Glutamatergic neuron (in vitro differentiated cells): ENCODE measurements at regions not wholly inside any gene's neighbourhood (a gene's known extent, or its start where the extent isn't known, plus 50 kb on each side); places are given as distances from the start of the nearest gene placed in this dataset.
"Not testable (repeated sequence)": the region's sequence is repeated elsewhere in the genome, so short reads cannot be mapped to it uniquely, and the experiment has no call there.

Experiments used
- DNase-seq: peaks from one replicate; pipeline ENCODE4 v3.0.0; 2022
- H3K27ac Mint-ChIP-seq: one replicate; pipeline ENCODE4 v1.8.0; 2020; ENCODE audit warnings: mild to moderate bottlenecking, mixed read lengths, inconsistent platforms; ENCODE audit not compliant: unreplicated experiment
- H3K27me3 Mint-ChIP-seq: one replicate; pipeline ENCODE4 v1.8.0; 2020; ENCODE audit warnings: mild to moderate bottlenecking, moderate library complexity, mixed read lengths, inconsistent platforms; ENCODE audit not compliant: unreplicated experiment
- H3K36me3 Mint-ChIP-seq: one replicate; pipeline ENCODE4 v1.8.0; 2020; ENCODE audit warnings: mild to moderate bottlenecking, mixed read lengths, inconsistent platforms; ENCODE audit not compliant: unreplicated experiment
- H3K4me1 Mint-ChIP-seq: one replicate; pipeline ENCODE4 v1.8.0; 2020; ENCODE audit warnings: mild to moderate bottlenecking, low read depth, mixed read lengths, inconsistent platforms; ENCODE audit not compliant: unreplicated experiment
- H3K4me3 Mint-ChIP-seq: one replicate; pipeline ENCODE4 v1.8.0; 2020; ENCODE audit warnings: mild to moderate bottlenecking, mixed read lengths, inconsistent platforms; ENCODE audit not compliant: unreplicated experiment
- H3K9me3 Mint-ChIP-seq: one replicate; pipeline ENCODE4 v1.8.0; 2020; ENCODE audit warnings: mild to moderate bottlenecking, moderate library complexity, mixed read lengths, inconsistent platforms; ENCODE audit not compliant: unreplicated experiment
- TF ChIP-seq, protein P1 (sequence below): fragments of 200-600 bp; sonication (generic); IDR thresholded peaks from one replicate; pipeline ENCODE4 v1.5.0; 2021; ENCODE audit not compliant: partially characterized antibody, unreplicated experiment

DNA sequence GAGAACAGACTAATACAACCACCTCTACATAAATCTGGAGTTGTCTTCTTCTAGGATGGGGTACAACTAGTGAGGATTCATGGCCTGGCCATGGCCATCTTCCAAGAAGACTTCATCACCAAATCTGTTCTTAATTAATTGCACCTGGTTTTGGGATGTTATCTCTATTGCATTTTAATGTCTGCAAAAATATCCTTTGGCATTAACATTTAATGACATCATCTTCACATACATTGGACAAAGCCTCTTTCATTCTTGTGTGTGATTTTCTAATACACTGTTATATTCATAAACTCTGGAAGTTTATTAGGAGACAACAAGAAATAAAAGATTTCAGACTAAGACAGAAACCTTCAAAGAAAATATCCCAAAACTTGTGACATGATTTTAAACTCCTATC, 124.2 kb upstream of the ABCB5 start:
- Mint-ChIP-seq H3K27me3 (no peaks in the 10 kb centered on the region), H3K36me3 (peaks cover 17% of the 10 kb centered on the region), H3K27ac (no peak overlapping the region), H3K9me3 (peaks cover 9% of the 10 kb centered on the region), H3K4me3 (no peak overlapping the region), H3K4me1 (no peaks in the 10 kb centered on the region)
- DNase-seq = no peak
- TF ChIP-seq, protein P1, sequence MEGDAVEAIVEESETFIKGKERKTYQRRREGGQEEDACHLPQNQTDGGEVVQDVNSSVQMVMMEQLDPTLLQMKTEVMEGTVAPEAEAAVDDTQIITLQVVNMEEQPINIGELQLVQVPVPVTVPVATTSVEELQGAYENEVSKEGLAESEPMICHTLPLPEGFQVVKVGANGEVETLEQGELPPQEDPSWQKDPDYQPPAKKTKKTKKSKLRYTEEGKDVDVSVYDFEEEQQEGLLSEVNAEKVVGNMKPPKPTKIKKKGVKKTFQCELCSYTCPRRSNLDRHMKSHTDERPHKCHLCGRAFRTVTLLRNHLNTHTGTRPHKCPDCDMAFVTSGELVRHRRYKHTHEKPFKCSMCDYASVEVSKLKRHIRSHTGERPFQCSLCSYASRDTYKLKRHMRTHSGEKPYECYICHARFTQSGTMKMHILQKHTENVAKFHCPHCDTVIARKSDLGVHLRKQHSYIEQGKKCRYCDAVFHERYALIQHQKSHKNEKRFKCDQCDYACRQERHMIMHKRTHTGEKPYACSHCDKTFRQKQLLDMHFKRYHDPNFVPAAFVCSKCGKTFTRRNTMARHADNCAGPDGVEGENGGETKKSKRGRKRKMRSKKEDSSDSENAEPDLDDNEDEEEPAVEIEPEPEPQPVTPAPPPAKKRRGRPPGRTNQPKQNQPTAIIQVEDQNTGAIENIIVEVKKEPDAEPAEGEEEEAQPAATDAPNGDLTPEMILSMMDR = no peak

DNA sequence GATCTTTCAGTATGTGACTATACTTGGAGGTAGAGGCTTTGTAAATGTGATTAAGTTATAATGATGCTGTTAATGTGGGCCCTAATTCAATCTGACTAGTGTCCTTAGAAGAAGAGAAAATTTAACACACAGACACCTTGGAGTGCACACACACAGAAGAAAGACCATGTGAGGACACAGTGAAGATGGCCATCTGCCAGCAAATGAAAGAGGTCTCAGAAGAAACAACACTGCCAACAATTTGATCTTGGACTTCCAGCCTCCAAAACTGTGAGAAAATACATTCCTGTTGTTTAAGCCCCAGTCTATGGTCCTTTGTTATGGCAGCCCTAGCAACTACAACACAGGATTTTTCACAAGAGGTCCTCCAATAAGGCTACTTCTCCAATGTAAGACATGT, 120.9 kb upstream of the ABCB5 start:
- Mint-ChIP-seq H3K36me3 (peaks cover 28% of the 10 kb centered on the region), H3K27me3 (no peaks in the 10 kb centered on the region), H3K27ac (no peak overlapping the region), H3K9me3 (peaks cover 3% of the 10 kb centered on the region), H3K4me3 (no peak overlapping the region), H3K4me1 (no peaks in the 10 kb centered on the region)
- no peak for DNase-seq
- TF ChIP-seq, protein P1 = no peak

DNA sequence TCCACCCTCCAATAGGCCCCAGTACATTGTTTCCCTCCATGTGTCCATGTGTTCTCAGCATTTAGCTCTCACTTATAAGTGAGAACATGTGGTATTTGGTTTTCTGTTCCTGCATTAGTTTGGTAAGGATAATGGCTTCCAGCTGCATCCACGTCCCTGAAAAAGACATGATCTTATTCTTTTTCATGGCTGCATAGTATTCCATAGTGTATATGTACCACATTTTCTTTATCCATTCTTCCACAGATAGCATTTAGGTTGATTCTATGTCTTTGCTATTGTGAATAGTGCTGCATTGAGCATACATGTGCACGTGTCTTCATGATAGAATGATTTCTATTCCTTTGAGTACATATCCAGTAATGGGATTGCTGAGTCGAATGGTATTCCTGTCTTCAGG, 114.0 kb upstream of the ABCB5 start:
- H3K4me1 Mint-ChIP-seq, H3K27me3 Mint-ChIP-seq, H3K9me3 Mint-ChIP-seq, DNase-seq, H3K4me3 Mint-ChIP-seq, H3K27ac Mint-ChIP-seq: not testable (repeated sequence)
- peaks cover 23% of the 10 kb centered on the region for H3K36me3 Mint-ChIP-seq

DNA sequence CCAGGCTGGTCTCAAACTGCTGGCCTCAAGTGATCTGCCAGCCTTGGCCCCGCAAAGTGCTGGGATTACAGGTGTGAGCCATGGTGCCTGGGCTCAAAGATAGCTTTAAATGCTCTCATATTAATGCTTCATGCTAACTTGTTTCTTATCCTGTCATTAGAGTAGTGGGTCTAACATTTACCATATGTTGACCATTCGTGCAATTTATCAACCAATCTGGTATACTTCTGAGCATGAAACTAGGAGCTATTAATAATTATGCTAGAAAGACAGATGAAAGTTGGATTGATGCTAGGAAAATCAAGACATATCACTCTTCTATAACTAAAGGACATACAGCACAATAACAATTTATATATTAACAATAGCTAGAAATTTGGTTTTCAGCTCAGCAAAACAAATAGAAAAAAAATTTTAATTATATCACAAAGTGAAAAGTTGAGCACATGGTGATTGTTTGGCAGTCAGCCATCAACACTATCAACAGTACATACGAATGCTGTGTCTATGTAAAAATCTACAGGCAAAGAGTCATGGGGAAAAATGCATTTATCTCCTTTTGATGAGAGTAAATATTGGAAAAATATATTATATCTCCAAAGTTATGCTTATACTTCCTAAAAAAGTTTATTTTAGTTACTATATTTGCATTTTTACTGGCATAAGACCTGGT, 112.1 kb upstream of the ABCB5 start:
- no peaks in the 10 kb centered on the region for H3K27me3 Mint-ChIP-seq
- TF ChIP-seq, protein P1 = no peak
- no peak for DNase-seq

DNA sequence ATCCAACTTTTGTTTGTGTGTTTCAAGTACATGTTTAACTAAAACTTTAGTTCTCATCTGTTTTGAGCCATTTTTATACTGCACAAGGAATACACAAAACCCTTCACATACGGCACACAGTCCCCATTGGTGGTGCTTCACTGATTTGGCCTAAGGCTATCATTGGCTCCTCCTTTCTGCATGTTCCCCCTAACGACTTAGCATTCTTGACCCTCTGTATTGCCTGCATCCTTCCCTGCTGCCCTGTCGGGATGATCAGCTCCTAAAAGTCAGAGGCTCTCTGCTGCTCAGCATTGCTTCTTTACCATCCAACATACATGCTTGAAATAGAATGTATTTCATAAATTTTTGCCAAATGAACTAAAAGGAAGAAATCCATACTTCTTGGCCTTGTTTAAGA, 111.4 kb upstream of the ABCB5 start:
- TF ChIP-seq, protein P1 = no peak
- Mint-ChIP-seq H3K27me3 (no peaks in the 10 kb centered on the region), H3K27ac (peak overlapping the region; percentile 57), H3K9me3 (peaks cover 3% of the 10 kb centered on the region), H3K36me3 (peaks cover 1% of the 10 kb centered on the region), H3K4me3 (no peak overlapping the region), H3K4me1 (no peaks in the 10 kb centered on the region)
- DNase-seq = no peak

More for the DNA sequence above, 112.1 kb upstream of the ABCB5 start:
- Mint-ChIP-seq H3K4me1 (no peaks in the 10 kb centered on the region), H3K27ac (no peak overlapping the region), H3K36me3 (peaks cover 8% of the 10 kb centered on the region), H3K4me3 (no peak overlapping the region), H3K9me3 (peaks cover 3% of the 10 kb centered on the region)
